GM12864 (cell line): ENCODE measurements at regions not wholly inside any gene's neighbourhood (a gene's known extent, or its start where the extent isn't known, plus 50 kb on each side); places are given as distances from the start of the nearest gene placed in this dataset.

Source experiments
- DNase-seq: peaks from one replicate; pipeline ENCODE4 v3.0.0-alpha.2; 2011; ENCODE audit warnings: low read depth
- H3K4me3 ChIP-seq: 2 replicates; pipeline ENCODE4 v1.5.1; 2011; ENCODE audit warnings: mild to moderate bottlenecking, low read depth, low read length, control low read depth
- TF ChIP-seq, protein P1 (sequence below): IDR thresholded peaks from 2 replicates; pipeline ENCODE4 v1.5.1; 2011; ENCODE audit warnings: low read depth, mild to moderate bottlenecking, moderate library complexity, low read length, control low read depth, inconsistent platforms; ENCODE audit errors: missing control alignments

GRCh38 chr4:123896446-123897071, 500.0 kb downstream of the SPRY1 start:
- no peak for DNase-seq
- no peak overlapping the region for H3K4me3 ChIP-seq
- TF ChIP-seq, protein P1, sequence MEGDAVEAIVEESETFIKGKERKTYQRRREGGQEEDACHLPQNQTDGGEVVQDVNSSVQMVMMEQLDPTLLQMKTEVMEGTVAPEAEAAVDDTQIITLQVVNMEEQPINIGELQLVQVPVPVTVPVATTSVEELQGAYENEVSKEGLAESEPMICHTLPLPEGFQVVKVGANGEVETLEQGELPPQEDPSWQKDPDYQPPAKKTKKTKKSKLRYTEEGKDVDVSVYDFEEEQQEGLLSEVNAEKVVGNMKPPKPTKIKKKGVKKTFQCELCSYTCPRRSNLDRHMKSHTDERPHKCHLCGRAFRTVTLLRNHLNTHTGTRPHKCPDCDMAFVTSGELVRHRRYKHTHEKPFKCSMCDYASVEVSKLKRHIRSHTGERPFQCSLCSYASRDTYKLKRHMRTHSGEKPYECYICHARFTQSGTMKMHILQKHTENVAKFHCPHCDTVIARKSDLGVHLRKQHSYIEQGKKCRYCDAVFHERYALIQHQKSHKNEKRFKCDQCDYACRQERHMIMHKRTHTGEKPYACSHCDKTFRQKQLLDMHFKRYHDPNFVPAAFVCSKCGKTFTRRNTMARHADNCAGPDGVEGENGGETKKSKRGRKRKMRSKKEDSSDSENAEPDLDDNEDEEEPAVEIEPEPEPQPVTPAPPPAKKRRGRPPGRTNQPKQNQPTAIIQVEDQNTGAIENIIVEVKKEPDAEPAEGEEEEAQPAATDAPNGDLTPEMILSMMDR = no peak

GRCh38 chr4:123898946-123899666, 502.5 kb downstream of the SPRY1 start:
- TF ChIP-seq, protein P1 = no peak
- no peak for DNase-seq
- no peak overlapping the region for H3K4me3 ChIP-seq

GRCh38 chr4:123904882-123905281, 508.3 kb downstream of the SPRY1 start:
- TF ChIP-seq, protein P1 = no peak
- DNase-seq = no peak
- no peak overlapping the region for H3K4me3 ChIP-seq

GRCh38 chr4:123913598-123913997, 517.0 kb downstream of the SPRY1 start:
- no peak overlapping the region for H3K4me3 ChIP-seq
- no peak for DNase-seq
- TF ChIP-seq, protein P1 = no peak

DNA sequence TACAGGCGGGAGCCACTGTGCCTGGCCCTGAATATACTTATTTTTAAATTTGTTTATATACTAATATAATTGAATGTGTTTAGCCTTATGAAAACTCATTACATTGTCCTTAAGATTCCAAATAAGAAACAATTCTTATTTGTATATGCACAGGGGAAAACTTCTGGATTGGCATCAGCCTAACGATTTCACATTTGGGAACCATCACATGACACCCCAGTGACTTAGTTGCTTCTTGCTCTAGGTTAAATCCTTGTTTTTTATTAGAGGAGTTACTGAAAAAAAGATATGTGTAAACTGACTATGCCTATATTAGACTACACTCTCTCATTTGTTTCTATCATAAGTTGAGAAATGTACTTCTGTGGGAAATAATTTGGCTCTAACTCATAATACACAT, 520.2 kb downstream of the SPRY1 start:
- no peak overlapping the region for H3K4me3 ChIP-seq
- DNase-seq = no peak
- TF ChIP-seq, protein P1 = no peak

GRCh38 chr4:123919576-123920098, 523.0 kb downstream of the SPRY1 start:
- DNase-seq = no peak
- TF ChIP-seq, protein P1 = no peak
- H3K4me3 ChIP-seq = no peak overlapping the region

GRCh38 chr4:123921339-123921738, 524.7 kb downstream of the SPRY1 start:
- DNase-seq = no peak
- no peak overlapping the region for H3K4me3 ChIP-seq
- TF ChIP-seq, protein P1 = no peak
